ENCODE measurements at regions not wholly inside any gene's neighbourhood (a gene's known extent, or its start where the extent isn't known, plus 50 kb on each side); places are given as distances from the start of the nearest gene placed in this dataset.

GRCh38 chr17:13230350-13231264 lies 212.8 kb upstream of the ELAC2 start:
- no peaks in the 10 kb centered on the region for H3F3A ChIP-seq (ENCODE audit: insufficient read depth)
- H3K27me3 ChIP-seq (replicated peaks; ENCODE audit: insufficient read depth) = peaks cover 68% of the 10 kb centered on the region
- H3K4me2 ChIP-seq (ENCODE audit: unreplicated experiment) = no peak overlapping the region
- in situ Hi-C loops (cut with MboI) = no loop called here
- H3K9ac ChIP-seq = no peak overlapping the region
- H3K9me2 ChIP-seq (ENCODE audit: insufficient read depth) = no peaks in the 10 kb centered on the region
- no peaks in the 10 kb centered on the region for H3K4me1 ChIP-seq (ENCODE audit: insufficient read depth)
- peak; percentile 18 for DNase-seq
- no peak overlapping the region for H2AFZ ChIP-seq
- H3K27ac ChIP-seq = no peak overlapping the region
- no peak overlapping the region for H3K4me3 ChIP-seq
- no peaks in the 10 kb centered on the region for H3K36me3 ChIP-seq (ENCODE audit: low read depth)
- H4K20me1 ChIP-seq (ENCODE audit: insufficient read depth) = no peaks in the 10 kb centered on the region
- TF ChIP-seq EZH2phosphoT487 (IDR thresholded peaks at IDR 0.05; ENCODE audit: insufficient read depth, low read depth) (no peak), EZH2 (IDR thresholded peaks at IDR 0.05; ENCODE audit: insufficient read depth, poor library complexity, severe bottlenecking) (no peak)
- 24 to 26% methylated on average over 11 of the region's 11 CpGs for WGBS, 2 experiments (ENCODE audit: low coverage in 1 of 2, low lambda C conversion rate in 2 of 2, missing lambda C conversion rate in 2 of 2)
- no peaks in the 10 kb centered on the region for H3K9me3 ChIP-seq (ENCODE audit: low read depth)
- no peaks in the 10 kb centered on the region for H3K79me2 ChIP-seq (ENCODE audit: insufficient read depth)

- Histone ChIP-seq H3K4me1 (ENCODE audit: insufficient read depth) (no peaks in the 10 kb centered on the region), H2AFZ (no peak overlapping the region), H4K20me1 (ENCODE audit: insufficient read depth) (no peaks in the 10 kb centered on the region), H3K9me2 (ENCODE audit: insufficient read depth) (no peaks in the 10 kb centered on the region), H3F3A (ENCODE audit: insufficient read depth) (no peaks in the 10 kb centered on the region), H3K4me2 (ENCODE audit: unreplicated experiment) (no peak overlapping the region), H3K27me3 (replicated peaks; ENCODE audit: insufficient read depth) (peaks cover 64% of the 10 kb centered on the region), H3K79me2 (ENCODE audit: insufficient read depth) (no peaks in the 10 kb centered on the region), H3K4me3 (no peak overlapping the region), H3K9me3 (ENCODE audit: low read depth) (no peaks in the 10 kb centered on the region), H3K9ac (no peak overlapping the region), H3K27ac (no peak overlapping the region), H3K36me3 (ENCODE audit: low read depth) (no peaks in the 10 kb centered on the region)
- TF ChIP-seq EZH2phosphoT487 (IDR thresholded peaks at IDR 0.05; ENCODE audit: insufficient read depth, low read depth) = no peak
- no peak for TF ChIP-seq EZH2 (IDR thresholded peaks at IDR 0.05; ENCODE audit: insufficient read depth, poor library complexity, severe bottlenecking)
- WGBS, 2 experiments (ENCODE audit: low coverage in 1 of 2, low lambda C conversion rate in 2 of 2, missing lambda C conversion rate in 2 of 2) = 46 to 59% methylated on average over 2 of the region's 2 CpGs
- no peak for DNase-seq
- in situ Hi-C loops (cut with MboI) = no loop called here
These were observed 210.4 kb upstream of the ELAC2 start for GRCh38 chr17:13228225-13228624.

GRCh38 chr17:13222975-13223374 lies 205.1 kb upstream of the ELAC2 start:
- WGBS, 2 experiments (ENCODE audit: low coverage in 1 of 2, low lambda C conversion rate in 2 of 2, missing lambda C conversion rate in 2 of 2) = 54 to 55% methylated on average over 4 of the region's 4 CpGs
- no peak overlapping the region for H3K4me2 ChIP-seq (ENCODE audit: unreplicated experiment)
- in situ Hi-C loops (cut with MboI) = no loop called here

GRCh38 chr17:13212860-13213259 lies 195.0 kb upstream of the ELAC2 start:
- Histone ChIP-seq H3K4me2 (ENCODE audit: unreplicated experiment) (no peak overlapping the region), H3K9me3 (ENCODE audit: low read depth) (no peaks in the 10 kb centered on the region), H3F3A (ENCODE audit: insufficient read depth) (no peaks in the 10 kb centered on the region; the same call in 1 of the 2 replicates), H3K4me1 (ENCODE audit: insufficient read depth) (peaks cover 5% of the 10 kb centered on the region; the same call in 1 of the 2 replicates), H3K9ac (no peak overlapping the region), H3K27me3 (replicated peaks; ENCODE audit: insufficient read depth) (peaks cover 22% of the 10 kb centered on the region), H2AFZ (no peak overlapping the region), H3K79me2 (ENCODE audit: insufficient read depth) (no peaks in the 10 kb centered on the region), H3K36me3 (ENCODE audit: low read depth) (no peaks in the 10 kb centered on the region), H4K20me1 (ENCODE audit: insufficient read depth) (no peaks in the 10 kb centered on the region), H3K4me3 (no peak overlapping the region), H3K27ac (no peak overlapping the region), H3K9me2 (ENCODE audit: insufficient read depth) (no peaks in the 10 kb centered on the region)
- in situ Hi-C loops (cut with MboI) = no loop called here
- TF ChIP-seq EZH2 (IDR thresholded peaks at IDR 0.05; ENCODE audit: insufficient read depth, poor library complexity, severe bottlenecking) = no peak
- no peak for TF ChIP-seq EZH2phosphoT487 (IDR thresholded peaks at IDR 0.05; ENCODE audit: insufficient read depth, low read depth)
- DNase-seq = no peak

More at GRCh38 chr17:13222975-13223374, 205.1 kb upstream of the ELAC2 start:
- Histone ChIP-seq H4K20me1 (ENCODE audit: insufficient read depth) (no peaks in the 10 kb centered on the region), H3K79me2 (ENCODE audit: insufficient read depth) (no peaks in the 10 kb centered on the region), H3K27me3 (replicated peaks; ENCODE audit: insufficient read depth) (peaks cover 62% of the 10 kb centered on the region), H3K9ac (no peak overlapping the region), H3K4me3 (no peak overlapping the region), H3F3A (ENCODE audit: insufficient read depth) (no peaks in the 10 kb centered on the region), H2AFZ (no peak overlapping the region), H3K36me3 (ENCODE audit: low read depth) (no peaks in the 10 kb centered on the region), H3K27ac (no peak overlapping the region), H3K9me3 (ENCODE audit: low read depth) (no peaks in the 10 kb centered on the region), H3K9me2 (ENCODE audit: insufficient read depth) (no peaks in the 10 kb centered on the region), H3K4me1 (ENCODE audit: insufficient read depth) (no peaks in the 10 kb centered on the region)
- DNase-seq = no peak
- TF ChIP-seq EZH2phosphoT487 (IDR thresholded peaks at IDR 0.05; ENCODE audit: insufficient read depth, low read depth) (no peak), EZH2 (IDR thresholded peaks at IDR 0.05; ENCODE audit: insufficient read depth, poor library complexity, severe bottlenecking) (no peak)

All from GM23248 (cell line).